Right cardiac atrium (tissue), 5 donors: ENCODE measurements at regions not wholly inside any gene's neighbourhood (a gene's known extent, or its start where the extent isn't known, plus 50 kb on each side); places are given as distances from the start of the nearest gene placed in this dataset.

ENCODE experiments used
- ATAC-seq, 2 donors: fragments of 200-7000 bp; cut with Tn5 transposase; one replicate each; pipeline versions ENCODE4 v1.8.0 to v1.9.1; 2020; ENCODE audit warnings: moderate library complexity in 2 of 2, mild to moderate bottlenecking in 1 of 2
- DNase-seq, 3 donors: peaks; one replicate each; pipeline ENCODE4 v3.0.0-alpha.2; 2020
- H3K27ac ChIP-seq: one replicate; pipeline ENCODE4 v1.5.1; 2013; ENCODE audit warnings: mild to moderate bottlenecking, low read length, control low read depth, moderate library complexity
- H3K27me3 ChIP-seq: one replicate; pipeline ENCODE4 v1.6.1; 2013; ENCODE audit not compliant: control insufficient read depth, insufficient read depth
- H3K4me1 ChIP-seq: one replicate; pipeline ENCODE4 v1.6.1; 2013; ENCODE audit warnings: low read length; ENCODE audit not compliant: control insufficient read depth, insufficient read depth
- H3K4me3 ChIP-seq: one replicate; pipeline ENCODE4 v1.5.1; 2013; ENCODE audit warnings: low read length, control low read depth
- H3K9me3 ChIP-seq: one replicate; pipeline ENCODE4 v1.6.1; 2013; ENCODE audit warnings: low read length; ENCODE audit not compliant: control insufficient read depth
- WGBS: extraction: QIAGEN DNeasy Blood & Tissue Kit; methylation state at CpG from one replicate; pipeline ENCODE4 v1.1.7; 2013; 5-methylcytosine and 5-hydroxymethylcytosine counted together
- intact Hi-C, 4 donors: fragments of 100-400 bp; cut with DNase I; formaldehyde crosslinking; loops; one replicate each; pipeline versions ENCODE4 v1.11.0 to v1.14.0; 2022 to 2023
- donor health status: healthy with polysubstance abuse.
- donor health status: DM: no; HTN: yes; CAD: no.
- donor health status: DM: no; HTN: no; CAD: no.
- donor health status: DM: no; HTN: yes; CAD: no; lungs with severe emphysema.
- donor health status: DM: yes; HTN: yes; CAD: no.

DNA sequence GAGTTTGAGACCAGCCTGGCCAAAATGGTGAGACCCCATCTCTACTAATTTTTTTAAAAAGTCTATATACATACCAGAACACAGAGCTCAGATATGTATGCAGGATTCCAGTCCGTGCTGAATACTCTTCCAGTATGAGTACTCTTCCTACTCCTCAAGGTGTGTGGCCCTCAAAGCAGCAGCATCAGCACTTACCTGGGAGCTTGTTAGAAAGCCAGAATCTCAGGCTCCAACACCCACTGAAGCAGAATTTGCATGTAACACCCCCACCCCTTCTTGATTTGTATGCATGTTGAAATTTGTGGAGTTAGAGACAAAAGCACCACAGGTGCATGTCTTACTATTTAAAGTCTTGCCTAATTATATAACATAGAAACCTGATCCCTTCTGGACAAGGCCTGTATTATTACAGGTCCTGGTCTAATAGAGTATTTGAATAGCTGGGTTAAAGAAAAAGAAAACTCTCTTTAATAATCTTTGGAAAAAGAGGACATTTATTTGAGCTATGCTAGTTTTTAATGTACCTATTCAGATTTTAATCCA is 50.3 kb upstream of the NFE2L2 start:
- no peak for ATAC-seq

DNA sequence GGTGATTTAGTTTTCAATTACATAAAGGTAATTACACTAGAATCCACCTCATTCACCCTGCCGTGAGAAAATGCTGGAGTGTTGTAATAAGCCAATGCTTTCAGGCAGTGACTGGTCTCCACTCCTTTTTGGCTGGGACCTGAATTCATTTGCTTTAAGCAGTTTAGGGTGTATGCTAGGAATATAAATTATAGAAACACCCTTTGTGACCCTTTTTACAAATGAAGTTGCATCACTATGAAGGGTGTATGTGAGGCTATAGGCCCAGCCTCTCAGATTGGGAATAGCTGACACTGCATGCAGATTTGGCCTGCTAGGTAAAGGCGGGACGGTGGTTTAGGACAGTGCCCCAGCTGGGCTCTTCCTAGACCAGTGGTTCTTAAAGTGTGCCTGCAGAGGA is 50.8 kb upstream of the NFE2L2 start:
- no peak overlapping the region for H3K4me3 ChIP-seq
- ATAC-seq (peak in 1 of 2 donors; percentile 46), DNase-seq (peak in 1 of 3 donors; percentile 43)
- no peaks in the 10 kb centered on the region for H3K27me3 ChIP-seq
- intact Hi-C loops, result no loop called here
- H3K27ac ChIP-seq, result no peak overlapping the region
- no peaks in the 10 kb centered on the region for H3K4me1 ChIP-seq
- WGBS, result 82% methylated on average over 3 of the region's 3 CpGs
- no peaks in the 10 kb centered on the region for H3K9me3 ChIP-seq

More for the DNA sequence above, 50.3 kb upstream of the NFE2L2 start:
- Histone ChIP-seq H3K4me1 (no peaks in the 10 kb centered on the region), H3K4me3 (no peak overlapping the region), H3K27me3 (no peaks in the 10 kb centered on the region), H3K27ac (peak overlapping the region; percentile 52), H3K9me3 (no peaks in the 10 kb centered on the region)
- WGBS, result 84% methylated on average over 1 of the region's 1 CpG
- DNase-seq, result no peak
- intact Hi-C loops, result no loop called here

DNA sequence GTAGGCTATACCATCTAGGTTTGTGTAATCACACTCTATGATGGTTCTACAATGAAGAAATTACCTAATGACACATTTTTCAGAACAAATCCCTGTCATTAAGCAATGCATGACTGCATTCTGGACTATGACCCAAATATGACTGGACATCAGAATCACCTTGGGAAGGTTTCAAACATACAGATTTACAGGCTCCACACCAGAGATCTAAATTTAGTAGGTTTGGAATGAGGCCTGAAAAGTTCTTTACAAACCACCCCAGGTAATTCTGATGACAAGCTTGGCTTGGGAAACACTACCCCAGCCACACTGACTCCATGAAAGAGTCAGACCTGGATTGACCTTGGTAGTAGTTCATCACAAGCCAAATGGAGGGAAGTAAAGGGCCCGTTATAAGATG is 52.2 kb upstream of the NFE2L2 start:
- ATAC-seq (no peak), DNase-seq (no peak)
- intact Hi-C loops, result no loop called here
- Histone ChIP-seq H3K27me3 (no peaks in the 10 kb centered on the region), H3K9me3 (no peaks in the 10 kb centered on the region), H3K27ac (no peak overlapping the region), H3K4me1 (no peaks in the 10 kb centered on the region), H3K4me3 (no peak overlapping the region)
- WGBS, result 86% methylated on average over 1 of the region's 1 CpG

DNA sequence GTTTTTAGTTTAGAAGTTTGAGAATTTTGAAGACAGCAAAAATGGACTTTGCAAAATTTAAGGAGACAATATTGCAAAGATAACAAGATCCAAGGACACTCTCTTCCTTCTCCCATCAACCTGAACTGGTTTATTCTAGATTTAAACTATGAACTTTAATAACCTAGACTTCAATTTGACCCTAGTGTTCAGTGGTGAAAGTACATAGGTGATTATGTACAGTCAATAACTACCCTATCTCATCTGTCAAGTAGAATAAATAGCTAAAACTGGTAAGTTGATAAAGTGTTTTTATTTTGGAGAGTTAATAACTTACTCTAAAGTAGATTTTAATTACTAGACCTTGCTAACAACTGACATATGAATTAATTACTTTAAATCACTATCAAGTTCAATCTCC is 52.9 kb upstream of the NFE2L2 start:
- no peak for ATAC-seq
- Histone ChIP-seq H3K9me3 (no peaks in the 10 kb centered on the region), H3K4me3 (no peak overlapping the region), H3K27ac (no peak overlapping the region), H3K27me3 (no peaks in the 10 kb centered on the region), H3K4me1 (no peaks in the 10 kb centered on the region)
- no peak for DNase-seq
- intact Hi-C loops, result no loop called here

DNA sequence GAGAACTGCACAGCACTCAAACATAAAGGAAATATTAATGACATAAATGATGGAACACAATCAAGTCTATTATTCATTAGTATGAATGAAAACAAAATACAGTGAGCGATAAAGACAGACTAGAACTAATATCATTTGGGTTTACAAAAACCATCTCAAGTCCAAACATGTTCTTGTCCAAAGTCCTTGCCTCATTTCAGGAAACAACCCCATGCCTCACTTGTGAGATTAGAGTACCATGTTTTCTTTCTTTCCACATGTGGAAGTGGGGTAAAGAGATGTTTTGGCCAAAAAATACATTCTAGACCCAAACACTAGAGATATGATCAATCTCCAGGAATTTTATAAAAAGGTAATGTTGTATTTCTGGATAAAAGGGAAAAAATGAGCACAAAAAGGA is 53.3 kb upstream of the NFE2L2 start:
- 92% methylated on average over 1 of the region's 1 CpG for WGBS
- Histone ChIP-seq H3K4me3 (no peak overlapping the region), H3K9me3 (no peaks in the 10 kb centered on the region), H3K27me3 (no peaks in the 10 kb centered on the region), H3K27ac (no peak overlapping the region), H3K4me1 (no peaks in the 10 kb centered on the region)
- DNase-seq, result no peak
- no peak for ATAC-seq
- intact Hi-C loops, result no loop called here

DNA sequence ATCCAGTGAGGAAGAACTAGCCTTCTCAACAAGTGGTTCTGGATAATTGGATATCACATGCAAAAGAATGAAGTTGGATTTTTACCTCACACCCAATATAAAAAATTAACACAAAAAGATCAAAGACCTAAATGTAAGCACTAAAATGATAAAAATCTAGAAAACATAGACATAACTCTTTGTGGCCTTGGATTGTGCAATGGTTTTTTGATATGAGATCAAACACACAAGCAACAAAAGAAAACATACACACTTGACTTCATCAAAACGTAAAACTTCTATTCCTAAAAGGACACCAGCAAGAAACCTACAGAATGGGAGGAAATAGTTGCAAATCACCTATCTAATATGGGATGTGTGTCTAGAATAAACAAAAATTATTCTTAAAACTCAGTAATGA is 54.1 kb upstream of the NFE2L2 start:
- Histone ChIP-seq H3K4me3 (no peak overlapping the region), H3K4me1 (no peaks in the 10 kb centered on the region), H3K27me3 (no peaks in the 10 kb centered on the region), H3K27ac (no peak overlapping the region), H3K9me3 (no peaks in the 10 kb centered on the region)
- ATAC-seq (no peak), DNase-seq (no peak)
- intact Hi-C loops, result no loop called here
- WGBS, result 97% methylated on average over 1 of the region's 1 CpG

DNA sequence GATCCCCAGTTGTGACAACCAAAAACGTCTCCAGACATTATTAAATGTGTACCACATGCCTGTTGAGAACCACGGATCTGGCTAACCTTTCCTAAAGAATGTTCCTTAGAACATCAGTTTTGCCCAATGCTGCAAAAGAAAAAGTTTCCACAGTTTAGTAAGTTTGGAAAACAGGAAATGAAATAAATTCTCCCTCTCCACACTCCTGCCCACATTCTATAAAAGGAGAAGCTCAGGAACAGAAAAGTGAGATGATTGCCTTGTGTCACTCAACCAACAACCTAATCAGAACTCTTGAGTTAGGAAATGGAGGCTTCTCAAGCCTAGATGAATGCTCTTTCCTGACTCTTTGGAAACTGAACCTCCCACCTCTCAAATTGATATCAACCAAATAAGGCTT is 56.1 kb upstream of the NFE2L2 start:
- WGBS, result 79% methylated on average over 2 of the region's 2 CpGs
- Histone ChIP-seq H3K4me1 (no peaks in the 10 kb centered on the region), H3K27me3 (no peaks in the 10 kb centered on the region), H3K9me3 (no peaks in the 10 kb centered on the region), H3K4me3 (no peak overlapping the region), H3K27ac (no peak overlapping the region)
- intact Hi-C loops, result no loop called here
- ATAC-seq (no peak), DNase-seq (no peak)

DNA sequence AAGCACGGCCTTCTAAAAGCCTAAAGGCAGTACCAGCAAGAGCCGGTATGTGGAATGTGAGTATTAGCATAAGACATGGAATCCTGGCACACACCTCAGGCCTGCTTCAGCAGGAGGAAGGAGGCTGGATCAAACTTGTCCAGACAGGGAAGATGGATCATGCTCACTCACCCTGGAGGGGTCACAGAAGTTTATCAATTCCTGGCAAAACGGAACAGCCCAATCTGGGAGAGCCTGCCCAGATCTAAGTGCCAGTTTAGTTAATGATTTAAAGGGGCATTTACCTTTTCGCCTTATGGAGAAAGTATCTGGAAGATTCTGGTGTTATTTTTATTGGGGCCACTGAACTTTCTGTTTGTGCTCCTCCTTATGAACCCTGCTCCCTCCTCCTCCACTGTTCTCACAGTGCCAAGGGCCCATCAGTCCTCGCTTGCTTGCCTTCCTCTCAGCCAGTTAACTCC is 58.3 kb upstream of the NFE2L2 start:
- no peak for DNase-seq
- WGBS, result 72% methylated on average over 5 of the region's 5 CpGs
- peak; percentile 51 to 66 for ATAC-seq
- no peak overlapping the region for H3K27ac ChIP-seq
- H3K4me1 ChIP-seq, result no peaks in the 10 kb centered on the region
- intact Hi-C loops, result no loop called here
- H3K9me3 ChIP-seq, result no peaks in the 10 kb centered on the region
- H3K27me3 ChIP-seq, result no peaks in the 10 kb centered on the region
- no peak overlapping the region for H3K4me3 ChIP-seq

DNA sequence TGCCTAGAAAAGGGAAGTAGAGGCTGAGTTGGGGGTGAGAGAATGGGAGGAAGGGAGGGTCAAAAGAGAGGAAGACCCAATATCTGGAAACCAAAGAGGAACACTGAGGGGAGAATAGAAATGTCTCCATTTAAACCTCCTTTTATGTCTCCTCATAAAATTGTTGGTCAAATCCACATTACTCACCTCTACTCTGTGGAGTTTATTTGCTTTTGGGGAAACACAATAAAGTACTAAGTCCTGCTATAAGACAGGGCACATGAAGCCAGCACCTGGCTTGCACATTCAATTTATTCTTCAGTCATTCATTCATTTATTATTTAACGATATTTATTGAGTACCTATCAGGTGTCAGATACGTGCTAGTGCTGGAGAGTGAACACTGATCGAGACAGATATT is 60.3 kb upstream of the NFE2L2 start:
- Histone ChIP-seq H3K9me3 (no peaks in the 10 kb centered on the region), H3K27ac (no peak overlapping the region), H3K4me3 (no peak overlapping the region), H3K4me1 (no peaks in the 10 kb centered on the region), H3K27me3 (no peaks in the 10 kb centered on the region)
- DNase-seq (no peak), ATAC-seq (no peak)
- intact Hi-C loops, result no loop called here
- 90% methylated on average over 3 of the region's 3 CpGs for WGBS

DNA sequence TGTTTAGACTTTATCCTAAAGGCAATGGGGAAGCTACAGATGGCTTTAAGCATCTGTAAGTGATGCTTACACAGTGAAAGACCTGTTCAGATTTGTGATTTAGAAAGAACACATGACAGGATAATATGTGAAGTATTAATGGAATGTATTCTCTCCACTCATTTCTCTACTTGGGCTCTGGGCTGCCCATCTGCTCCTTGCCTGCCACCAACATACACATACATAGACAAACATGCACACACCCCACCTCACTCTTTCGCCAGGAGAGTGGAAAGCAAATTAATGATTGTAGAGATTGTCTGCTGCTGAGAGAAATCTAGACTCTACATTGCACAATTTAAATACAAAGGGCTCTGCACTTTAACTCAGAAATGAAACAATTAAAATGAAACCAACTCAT is 61.0 kb upstream of the NFE2L2 start:
- intact Hi-C loops, result no loop called here

DNA sequence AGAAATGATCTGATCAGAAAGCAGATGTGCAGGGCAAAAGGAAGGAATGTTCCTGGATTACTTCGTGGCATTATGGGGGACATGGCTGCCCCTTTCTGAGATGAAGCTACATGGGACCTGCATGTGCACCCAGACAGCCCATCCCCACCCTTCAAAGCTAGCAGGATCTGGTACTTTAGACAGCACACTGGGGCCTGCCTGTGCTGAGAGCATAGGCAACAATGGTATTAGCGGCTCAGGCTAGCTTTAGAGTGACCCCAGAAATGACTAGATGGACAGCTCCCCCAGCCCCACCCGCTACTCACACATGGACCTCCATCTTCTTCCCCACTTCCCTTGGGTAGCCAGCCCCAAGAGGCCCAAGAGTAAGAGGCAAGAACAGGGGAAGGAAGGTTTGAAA is 61.5 kb upstream of the NFE2L2 start:
- intact Hi-C loops, result no loop called here

More for the DNA sequence above, 61.0 kb upstream of the NFE2L2 start:
- ATAC-seq, result no peak
- WGBS, result 93% methylated on average over 1 of the region's 1 CpG
- Histone ChIP-seq H3K4me3 (no peak overlapping the region), H3K27ac (no peak overlapping the region), H3K27me3 (no peaks in the 10 kb centered on the region), H3K4me1 (no peaks in the 10 kb centered on the region), H3K9me3 (no peaks in the 10 kb centered on the region)
- no peak for DNase-seq

DNA sequence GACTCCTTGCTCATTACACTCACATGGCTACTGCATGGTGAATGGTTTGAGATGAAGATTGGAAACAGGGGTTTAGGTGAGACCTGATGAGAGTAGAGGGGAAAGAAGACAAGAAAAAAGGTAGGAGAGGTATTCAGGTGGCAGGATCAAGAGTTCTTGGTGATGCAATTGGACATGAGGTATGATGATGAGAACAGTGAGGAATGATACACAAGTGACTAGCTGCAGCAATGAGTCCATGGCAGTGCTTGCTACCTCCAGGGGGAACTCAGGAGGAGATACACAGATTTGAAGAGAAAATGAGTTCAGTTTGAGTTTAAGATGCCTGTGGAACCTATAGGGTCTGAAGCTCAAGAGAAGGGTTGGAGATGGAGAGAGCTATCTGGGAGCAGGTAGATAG is 62.1 kb upstream of the NFE2L2 start:
- Histone ChIP-seq H3K4me1 (no peaks in the 10 kb centered on the region), H3K27ac (no peak overlapping the region), H3K27me3 (no peaks in the 10 kb centered on the region), H3K4me3 (no peak overlapping the region), H3K9me3 (no peaks in the 10 kb centered on the region)
- no peak for ATAC-seq
- no peak for DNase-seq
- intact Hi-C loops, result no loop called here

More for the DNA sequence above, 61.5 kb upstream of the NFE2L2 start:
- 96% methylated on average over 3 of the region's 3 CpGs for WGBS
- ATAC-seq, result no peak
- Histone ChIP-seq H3K27me3 (no peaks in the 10 kb centered on the region), H3K9me3 (no peaks in the 10 kb centered on the region), H3K27ac (no peak overlapping the region), H3K4me1 (no peaks in the 10 kb centered on the region), H3K4me3 (no peak overlapping the region)
- no peak for DNase-seq
